ENCODE measurements at regions not wholly inside any gene's neighbourhood (a gene's known extent, or its start where the extent isn't known, plus 50 kb on each side); places are given as distances from the start of the nearest gene placed in this dataset.

DNA sequence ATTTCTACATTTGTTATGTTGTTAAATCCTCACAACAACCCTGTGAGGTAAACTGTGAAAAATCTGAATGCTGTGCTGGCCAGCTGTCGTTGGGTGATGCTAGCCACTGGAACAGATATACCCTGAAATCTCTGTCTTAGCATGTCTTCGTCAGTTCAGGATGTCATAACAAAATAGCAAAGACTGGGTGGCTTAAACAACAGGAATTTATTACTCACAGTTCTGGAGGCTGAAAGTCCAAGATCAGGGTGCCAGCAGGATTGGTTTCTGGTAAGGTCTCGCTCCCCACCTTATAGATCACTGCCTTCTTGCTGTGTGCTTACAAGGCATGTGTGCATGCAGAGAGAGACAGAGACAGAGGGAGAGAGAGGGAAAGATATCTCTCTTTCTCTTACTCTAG is 211.7 kb downstream of the C11orf91 start:
- TF ChIP-seq GATA2 (IDR thresholded peaks at IDR 0.05; ENCODE audit: low read depth, low read length) (no peak), GATA3 (IDR thresholded peaks at IDR 0.05; ENCODE audit: low read depth, low read length) (no peak)
